ENCODE measurements at regions not wholly inside any gene's neighbourhood (a gene's known extent, or its start where the extent isn't known, plus 50 kb on each side); places are given as distances from the start of the nearest gene placed in this dataset.
"Not testable (repeated sequence)": the region's sequence is repeated elsewhere in the genome, so short reads cannot be mapped to it uniquely, and the experiment has no call there.

- DNase-seq (ENCODE audit: low read depth, low spot score): no peak
- Histone ChIP-seq H3K36me3 (ENCODE audit: control insufficient read depth, insufficient read depth, low read length) (no peaks in the 10 kb centered on the region), H3K27ac (ENCODE audit: low read length) (no peak overlapping the region), H3K4me3 (ENCODE audit: low read length) (no peak overlapping the region), H3K4me1 (ENCODE audit: control insufficient read depth, insufficient read depth, low read length) (no peaks in the 10 kb centered on the region), H3K9me3 (ENCODE audit: control insufficient read depth, insufficient read depth, low read length) (no peaks in the 10 kb centered on the region), H3K27me3 (ENCODE audit: control insufficient read depth, insufficient read depth, low read length) (no peaks in the 10 kb centered on the region)
- no CpG with 5 or more reads among the region's 7 CpGs for WGBS (ENCODE audit: insufficient coverage, insufficient read length)
Measured at GRCh38 chr10:35986756-35987502, 344.8 kb upstream of the FZD8 start.

DNA sequence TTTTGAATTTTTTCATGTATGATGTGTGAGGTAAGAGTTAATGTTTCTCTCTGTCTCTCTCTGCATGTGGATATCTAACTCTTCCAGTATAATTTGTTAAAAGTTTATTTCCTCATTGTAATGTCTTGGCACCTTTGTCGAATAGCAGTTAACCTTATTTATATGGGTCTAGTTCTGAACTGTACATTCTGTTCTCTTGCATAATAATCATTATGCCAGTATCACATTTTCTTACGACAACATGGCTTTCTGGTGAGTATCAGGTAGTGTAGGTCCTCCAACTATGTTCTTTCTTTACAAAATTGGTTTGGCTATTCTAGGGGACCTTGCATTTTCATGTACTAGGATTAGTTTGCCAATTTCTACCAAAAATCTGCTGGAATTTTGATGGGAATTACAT, 337.0 kb upstream of the FZD8 start:
- no peak for DNase-seq (ENCODE audit: low read depth, low spot score)
- Histone ChIP-seq H3K4me1 (ENCODE audit: control insufficient read depth, insufficient read depth, low read length) (0 out of 2 replicates have a peak, but pooled peaks cover 1% of the 10 kb centered on the region), H3K27ac (ENCODE audit: low read length) (no peak overlapping the region), H3K4me3 (ENCODE audit: low read length) (no peak overlapping the region), H3K27me3 (ENCODE audit: control insufficient read depth, insufficient read depth, low read length) (peaks cover 13% of the 10 kb centered on the region), H3K9me3 (ENCODE audit: control insufficient read depth, insufficient read depth, low read length) (no peaks in the 10 kb centered on the region), H3K36me3 (ENCODE audit: control insufficient read depth, insufficient read depth, low read length) (no peaks in the 10 kb centered on the region)
- WGBS (ENCODE audit: insufficient coverage, insufficient read length): no CpG with 5 or more reads among the region's 2 CpGs

GRCh38 chr10:35973912-35974591, 332.0 kb upstream of the FZD8 start:
- not testable (repeated sequence) for H3K36me3 ChIP-seq (ENCODE audit: control insufficient read depth, insufficient read depth, low read length); H3K9me3 ChIP-seq (ENCODE audit: control insufficient read depth, insufficient read depth, low read length); H3K4me1 ChIP-seq (ENCODE audit: control insufficient read depth, insufficient read depth, low read length); DNase-seq (ENCODE audit: low read depth, low spot score); H3K27ac ChIP-seq (ENCODE audit: low read length); H3K4me3 ChIP-seq (ENCODE audit: low read length)
- no CpG with 5 or more reads among the region's 5 CpGs for WGBS (ENCODE audit: insufficient coverage, insufficient read length)
- peaks cover 32% of the 10 kb centered on the region for H3K27me3 ChIP-seq (ENCODE audit: control insufficient read depth, insufficient read depth, low read length)

- peaks cover 32% of the 10 kb centered on the region for H3K27me3 ChIP-seq (ENCODE audit: control insufficient read depth, insufficient read depth, low read length)
- no CpG with 5 or more reads among the region's 3 CpGs for WGBS (ENCODE audit: insufficient coverage, insufficient read length)
- H3K27ac ChIP-seq (ENCODE audit: low read length): no peak overlapping the region
- no peak for DNase-seq (ENCODE audit: low read depth, low spot score)
- no peak overlapping the region for H3K4me3 ChIP-seq (ENCODE audit: low read length)
- H3K9me3 ChIP-seq (ENCODE audit: control insufficient read depth, insufficient read depth, low read length): no peaks in the 10 kb centered on the region
- 0 out of 2 replicates have a peak, but pooled peaks cover 1% of the 10 kb centered on the region for H3K4me1 ChIP-seq (ENCODE audit: control insufficient read depth, insufficient read depth, low read length)
- no peaks in the 10 kb centered on the region for H3K36me3 ChIP-seq (ENCODE audit: control insufficient read depth, insufficient read depth, low read length)
Measured at GRCh38 chr10:35972275-35972674, 330.2 kb upstream of the FZD8 start.

DNA sequence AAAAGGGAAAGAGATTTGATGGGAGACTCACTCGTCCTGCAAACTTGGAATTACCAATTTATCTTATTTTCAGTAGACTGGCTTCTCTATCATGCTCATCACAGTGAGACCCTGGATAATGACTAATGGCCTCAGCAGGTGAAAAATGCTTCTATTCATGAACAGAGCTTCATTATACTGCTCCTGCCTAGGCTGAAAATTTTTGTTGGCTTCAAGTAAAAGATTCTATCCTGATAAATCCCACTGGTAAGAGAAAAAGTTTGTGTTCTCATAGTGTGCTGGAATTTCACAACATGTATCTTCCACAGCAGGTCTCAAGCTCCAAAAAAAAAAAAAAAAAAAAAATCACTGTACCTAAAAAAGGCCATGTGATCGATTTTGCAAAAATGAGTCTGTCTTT, 329.3 kb upstream of the FZD8 start:
- WGBS (ENCODE audit: insufficient coverage, insufficient read length): no CpG with 5 or more reads among the region's 2 CpGs

DNA sequence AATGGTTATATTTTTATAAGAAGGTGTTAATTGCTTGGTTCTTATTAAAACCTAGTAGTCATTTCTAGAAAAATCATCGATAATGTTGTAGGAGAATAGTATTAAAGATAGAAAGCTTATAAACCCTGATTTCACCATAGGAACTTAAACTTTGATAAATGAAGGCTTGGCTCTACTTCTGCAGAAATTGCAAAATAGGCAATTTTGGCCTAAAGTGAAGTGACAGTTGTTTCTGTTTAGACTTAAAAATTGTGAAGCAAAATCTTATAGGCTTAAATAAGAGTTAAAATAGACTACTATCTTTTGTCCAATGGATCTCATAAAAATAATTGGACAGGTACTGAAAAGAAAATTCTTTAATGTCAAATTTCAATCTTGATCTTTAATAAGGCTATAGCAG, 321.6 kb upstream of the FZD8 start:
- Histone ChIP-seq H3K9me3 (ENCODE audit: control insufficient read depth, insufficient read depth, low read length) (no peaks in the 10 kb centered on the region), H3K36me3 (ENCODE audit: control insufficient read depth, insufficient read depth, low read length) (no peaks in the 10 kb centered on the region), H3K27ac (ENCODE audit: low read length) (no peak overlapping the region), H3K27me3 (ENCODE audit: control insufficient read depth, insufficient read depth, low read length) (no peaks in the 10 kb centered on the region), H3K4me3 (ENCODE audit: low read length) (no peak overlapping the region), H3K4me1 (ENCODE audit: control insufficient read depth, insufficient read depth, low read length) (no peaks in the 10 kb centered on the region)
- DNase-seq (ENCODE audit: low read depth, low spot score): no peak
- no CpG with 5 or more reads among the region's 1 CpG for WGBS (ENCODE audit: insufficient coverage, insufficient read length)

More for the DNA sequence above, 329.3 kb upstream of the FZD8 start:
- Histone ChIP-seq H3K4me3 (ENCODE audit: low read length) (no peak overlapping the region), H3K4me1 (ENCODE audit: control insufficient read depth, insufficient read depth, low read length) (0 out of 2 replicates have a peak, but pooled peaks cover 1% of the 10 kb centered on the region), H3K9me3 (ENCODE audit: control insufficient read depth, insufficient read depth, low read length) (no peaks in the 10 kb centered on the region), H3K27me3 (ENCODE audit: control insufficient read depth, insufficient read depth, low read length) (peaks cover 32% of the 10 kb centered on the region), H3K27ac (ENCODE audit: low read length) (no peak overlapping the region), H3K36me3 (ENCODE audit: control insufficient read depth, insufficient read depth, low read length) (no peaks in the 10 kb centered on the region)
- no peak for DNase-seq (ENCODE audit: low read depth, low spot score)

- no peak overlapping the region for H3K4me3 ChIP-seq (ENCODE audit: low read length)
- WGBS (ENCODE audit: insufficient coverage, insufficient read length): no CpG with 5 or more reads among the region's 3 CpGs
- no peaks in the 10 kb centered on the region for H3K36me3 ChIP-seq (ENCODE audit: control insufficient read depth, insufficient read depth, low read length)
- no peaks in the 10 kb centered on the region for H3K9me3 ChIP-seq (ENCODE audit: control insufficient read depth, insufficient read depth, low read length)
- H3K27me3 ChIP-seq (ENCODE audit: control insufficient read depth, insufficient read depth, low read length): no peaks in the 10 kb centered on the region
- DNase-seq (ENCODE audit: low read depth, low spot score): no peak
- no peak overlapping the region for H3K27ac ChIP-seq (ENCODE audit: low read length)
- H3K4me1 ChIP-seq (ENCODE audit: control insufficient read depth, insufficient read depth, low read length): no peaks in the 10 kb centered on the region
Measured at GRCh38 chr10:35961501-35961900, 319.4 kb upstream of the FZD8 start.

DNA sequence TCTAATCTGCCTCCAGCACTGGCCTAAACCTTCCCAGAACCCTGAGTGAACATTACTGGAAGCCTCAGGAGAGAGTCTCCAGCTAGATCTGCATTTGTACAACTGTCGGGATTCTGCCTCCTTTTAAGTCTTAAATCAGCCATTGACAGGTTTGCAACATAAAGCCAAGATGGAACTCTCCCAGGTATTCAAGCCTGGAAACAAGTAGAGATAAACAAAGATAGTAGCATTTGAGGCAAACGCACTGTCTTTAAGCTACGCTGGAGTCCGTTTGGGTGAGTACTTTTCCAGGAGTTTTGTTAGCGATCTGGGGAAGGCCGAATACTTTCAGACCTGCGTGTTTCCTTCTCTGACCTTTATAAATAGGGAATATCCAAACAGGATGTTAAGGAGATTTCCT, 317.2 kb upstream of the FZD8 start:
- H3K4me1 ChIP-seq (ENCODE audit: control insufficient read depth, insufficient read depth, low read length): no peaks in the 10 kb centered on the region
- H3K9me3 ChIP-seq (ENCODE audit: control insufficient read depth, insufficient read depth, low read length): no peaks in the 10 kb centered on the region
- no peak overlapping the region for H3K4me3 ChIP-seq (ENCODE audit: low read length)
- H3K36me3 ChIP-seq (ENCODE audit: control insufficient read depth, insufficient read depth, low read length): no peaks in the 10 kb centered on the region
- WGBS (ENCODE audit: insufficient coverage, insufficient read length): no CpG with 5 or more reads among the region's 7 CpGs
- DNase-seq (ENCODE audit: low read depth, low spot score): no peak
- H3K27me3 ChIP-seq (ENCODE audit: control insufficient read depth, insufficient read depth, low read length): no peaks in the 10 kb centered on the region
- H3K27ac ChIP-seq (ENCODE audit: low read length): no peak overlapping the region

GRCh38 chr10:35958609-35959008, 316.5 kb upstream of the FZD8 start:
- not testable (repeated sequence) for H3K4me3 ChIP-seq (ENCODE audit: low read length)

DNA sequence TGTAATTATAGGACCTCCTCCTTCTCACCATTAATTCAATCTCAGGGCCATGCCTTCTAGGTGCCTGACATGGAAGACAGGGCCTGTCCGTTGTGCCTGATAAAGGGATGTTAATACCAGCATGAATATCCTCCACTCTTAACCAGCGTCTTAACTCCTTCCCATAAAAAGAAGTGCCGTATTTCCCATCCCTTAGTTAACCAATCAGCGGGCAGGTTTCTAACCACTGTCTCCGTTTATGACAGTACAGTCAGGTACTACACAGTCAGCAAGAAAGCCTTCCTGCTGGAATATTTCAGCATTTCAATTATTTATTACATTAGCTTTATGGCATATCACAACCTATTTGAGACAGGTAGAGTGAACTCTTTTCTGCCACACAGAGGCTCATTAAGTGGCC, 308.6 kb upstream of the FZD8 start:
- WGBS (ENCODE audit: insufficient coverage, insufficient read length): no CpG with 5 or more reads among the region's 5 CpGs
- Histone ChIP-seq H3K9me3 (ENCODE audit: control insufficient read depth, insufficient read depth, low read length) (no peaks in the 10 kb centered on the region), H3K27me3 (ENCODE audit: control insufficient read depth, insufficient read depth, low read length) (no peaks in the 10 kb centered on the region), H3K27ac (ENCODE audit: low read length) (no peak overlapping the region), H3K36me3 (ENCODE audit: control insufficient read depth, insufficient read depth, low read length) (no peaks in the 10 kb centered on the region), H3K4me1 (ENCODE audit: control insufficient read depth, insufficient read depth, low read length) (no peaks in the 10 kb centered on the region), H3K4me3 (ENCODE audit: low read length) (no peak overlapping the region)
- DNase-seq (ENCODE audit: low read depth, low spot score): no peak

More at GRCh38 chr10:35958609-35959008, 316.5 kb upstream of the FZD8 start:
- not testable (repeated sequence) for H3K4me1 ChIP-seq (ENCODE audit: control insufficient read depth, insufficient read depth, low read length); H3K27me3 ChIP-seq (ENCODE audit: control insufficient read depth, insufficient read depth, low read length); H3K27ac ChIP-seq (ENCODE audit: low read length); H3K9me3 ChIP-seq (ENCODE audit: control insufficient read depth, insufficient read depth, low read length); H3K36me3 ChIP-seq (ENCODE audit: control insufficient read depth, insufficient read depth, low read length); DNase-seq (ENCODE audit: low read depth, low spot score)

GRCh38 chr10:35950226-35950625, 308.1 kb upstream of the FZD8 start:
- H3K4me3 ChIP-seq (ENCODE audit: low read length): no peak overlapping the region
- H3K9me3 ChIP-seq (ENCODE audit: control insufficient read depth, insufficient read depth, low read length): no peaks in the 10 kb centered on the region
- WGBS (ENCODE audit: insufficient coverage, insufficient read length): no CpG with 5 or more reads among the region's 8 CpGs
- no peaks in the 10 kb centered on the region for H3K4me1 ChIP-seq (ENCODE audit: control insufficient read depth, insufficient read depth, low read length)
- H3K27me3 ChIP-seq (ENCODE audit: control insufficient read depth, insufficient read depth, low read length): no peaks in the 10 kb centered on the region
- H3K36me3 ChIP-seq (ENCODE audit: control insufficient read depth, insufficient read depth, low read length): no peaks in the 10 kb centered on the region
- DNase-seq (ENCODE audit: low read depth, low spot score): no peak
- no peak overlapping the region for H3K27ac ChIP-seq (ENCODE audit: low read length)

Data from iPS DF 6.9 (cell line).